BE2C (cell line): ENCODE measurements at regions not wholly inside any gene's neighbourhood (a gene's known extent, or its start where the extent isn't known, plus 50 kb on each side); places are given as distances from the start of the nearest gene placed in this dataset.

Source experiments
- DNase-seq: peaks from one replicate; pipeline ENCODE4 v3.0.0-alpha.2; 2020
- H3K27me3 ChIP-seq: fragments of 250-450 bp; sonication (Bioruptor Pico); 2 replicates; pipeline ENCODE4 v1.5.1; 2020; ENCODE audit warnings: mild to moderate bottlenecking
- H3K36me3 ChIP-seq: fragments of 250-450 bp; sonication (Bioruptor Pico); 2 replicates; pipeline ENCODE4 v1.5.1; 2020; ENCODE audit warnings: mild to moderate bottlenecking
- H3K4me1 ChIP-seq: fragments of 250-450 bp; sonication (Bioruptor Pico); 2 replicates; pipeline ENCODE4 v1.5.1; 2020
- H3K4me3 ChIP-seq: 2 replicates; pipeline ENCODE4 v1.5.1; 2011; ENCODE audit warnings: low read depth, low read length
- H3K9me3 ChIP-seq: fragments of 250-450 bp; sonication (Bioruptor Pico); 2 replicates; pipeline ENCODE4 v1.5.1; 2020
- CTCF ChIP-seq: IDR thresholded peaks from 2 replicates; pipeline ENCODE4 v1.5.1; 2012; ENCODE audit warnings: mild to moderate bottlenecking, low read depth, low read length

GRCh38 chr6:15970517-15970916 lies 158.4 kb upstream of the MYLIP start:
- H3K4me3 ChIP-seq: no peak overlapping the region
- no peaks in the 10 kb centered on the region for H3K9me3 ChIP-seq
- no peak for TF ChIP-seq CTCF
- no peaks in the 10 kb centered on the region for H3K36me3 ChIP-seq
- no peaks in the 10 kb centered on the region for H3K27me3 ChIP-seq
- no peak for DNase-seq
- no peaks in the 10 kb centered on the region for H3K4me1 ChIP-seq

GRCh38 chr6:15969236-15969778 lies 159.6 kb upstream of the MYLIP start:
- DNase-seq: no peak
- H3K36me3 ChIP-seq: no peaks in the 10 kb centered on the region
- H3K9me3 ChIP-seq: no peaks in the 10 kb centered on the region
- no peaks in the 10 kb centered on the region for H3K27me3 ChIP-seq
- no peak for TF ChIP-seq CTCF
- H3K4me1 ChIP-seq: no peaks in the 10 kb centered on the region
- no peak overlapping the region for H3K4me3 ChIP-seq

GRCh38 chr6:15968519-15968918 lies 160.4 kb upstream of the MYLIP start:
- no peak overlapping the region for H3K4me3 ChIP-seq
- DNase-seq: no peak

GRCh38 chr6:15966000-15966520 lies 162.8 kb upstream of the MYLIP start:
- Histone ChIP-seq H3K4me1 (no peaks in the 10 kb centered on the region), H3K27me3 (no peaks in the 10 kb centered on the region), H3K4me3 (no peak overlapping the region), H3K36me3 (no peaks in the 10 kb centered on the region), H3K9me3 (no peaks in the 10 kb centered on the region)
- DNase-seq: no peak
- no peak for TF ChIP-seq CTCF

More at GRCh38 chr6:15968519-15968918, 160.4 kb upstream of the MYLIP start:
- H3K27me3 ChIP-seq: no peaks in the 10 kb centered on the region
- H3K36me3 ChIP-seq: no peaks in the 10 kb centered on the region
- no peak for TF ChIP-seq CTCF
- H3K4me1 ChIP-seq: no peaks in the 10 kb centered on the region
- H3K9me3 ChIP-seq: no peaks in the 10 kb centered on the region

GRCh38 chr6:15962449-15962764 lies 166.5 kb upstream of the MYLIP start:
- no peak for TF ChIP-seq CTCF
- H3K4me1 ChIP-seq: no peaks in the 10 kb centered on the region
- no peaks in the 10 kb centered on the region for H3K27me3 ChIP-seq
- no peak overlapping the region for H3K4me3 ChIP-seq
- no peaks in the 10 kb centered on the region for H3K36me3 ChIP-seq
- no peak for DNase-seq
- H3K9me3 ChIP-seq: no peaks in the 10 kb centered on the region

GRCh38 chr6:15961635-15962448 lies 167.0 kb upstream of the MYLIP start:
- H3K27me3 ChIP-seq: no peaks in the 10 kb centered on the region
- no peak for DNase-seq
- H3K9me3 ChIP-seq: no peaks in the 10 kb centered on the region
- H3K4me1 ChIP-seq: no peaks in the 10 kb centered on the region
- H3K4me3 ChIP-seq: no peak overlapping the region
- H3K36me3 ChIP-seq: no peaks in the 10 kb centered on the region
- TF ChIP-seq CTCF: no peak
